ENCODE measurements at regions not wholly inside any gene's neighbourhood (a gene's known extent, or its start where the extent isn't known, plus 50 kb on each side); places are given as distances from the start of the nearest gene placed in this dataset.
"Not testable (repeated sequence)": the region's sequence is repeated elsewhere in the genome, so short reads cannot be mapped to it uniquely, and the experiment has no call there.

- H3K27me3 Mint-ChIP-seq (ENCODE audit: low read depth in 2 of 2) = peaks cover 14 to 15% of the 10 kb centered on the region in 2 donors
- no peak overlapping the region for H3K27ac Mint-ChIP-seq
- ATAC-seq = peak in 1 of 3 donors; percentile 34
- Histone ChIP-seq H3K9me3 (ENCODE audit: control insufficient read depth, insufficient read depth, low read length) (no peaks in the 10 kb centered on the region), H3K27me3 (ENCODE audit: control insufficient read depth, insufficient read depth, low read length) (no peaks in the 10 kb centered on the region), H3K27ac (ENCODE audit: low read length) (no peak overlapping the region), H3K36me3 (ENCODE audit: control insufficient read depth, insufficient read depth, low read length) (no peaks in the 10 kb centered on the region), H3K4me3 (ENCODE audit: low read length) (no peak overlapping the region), H3K4me1 (ENCODE audit: control insufficient read depth, insufficient read depth, low read length) (no peaks in the 10 kb centered on the region)
- no peak for DNase-seq
- no peak for TF ChIP-seq CTCF (IDR thresholded peaks at IDR 0.05)
- intact Hi-C loops (cut with micrococcal nuclease) = no loop called here
- 79% methylated on average over 17 of the region's 17 CpGs for WGBS (ENCODE audit: insufficient coverage)
- no peaks in the 10 kb centered on the region for H3K9me3 Mint-ChIP-seq
- H3K4me3 Mint-ChIP-seq = no peak overlapping the region
- H3K4me1 Mint-ChIP-seq = no peaks in the 10 kb centered on the region
- H3K36me3 Mint-ChIP-seq = no peaks in the 10 kb centered on the region
Measured at GRCh38 chr2:109675666-109676345, 61.6 kb downstream of the SOWAHC start.

- no peak for DNase-seq
- Histone ChIP-seq H3K27ac (ENCODE audit: low read length) (no peak overlapping the region), H3K27me3 (ENCODE audit: control insufficient read depth, insufficient read depth, low read length) (no peaks in the 10 kb centered on the region), H3K36me3 (ENCODE audit: control insufficient read depth, insufficient read depth, low read length) (no peaks in the 10 kb centered on the region), H3K4me3 (ENCODE audit: low read length) (no peak overlapping the region), H3K4me1 (ENCODE audit: control insufficient read depth, insufficient read depth, low read length) (no peaks in the 10 kb centered on the region), H3K9me3 (ENCODE audit: control insufficient read depth, insufficient read depth, low read length) (no peaks in the 10 kb centered on the region)
- H3K4me3 Mint-ChIP-seq = no peak overlapping the region
- H3K36me3 Mint-ChIP-seq = no peaks in the 10 kb centered on the region
- 95% methylated on average over 5 of the region's 7 CpGs for WGBS (ENCODE audit: insufficient coverage)
- H3K9me3 Mint-ChIP-seq = no peaks in the 10 kb centered on the region
- intact Hi-C loops (cut with micrococcal nuclease) = no loop called here
- no peak overlapping the region for H3K27ac Mint-ChIP-seq
- no peak for ATAC-seq
- TF ChIP-seq CTCF (IDR thresholded peaks at IDR 0.05) = no peak
- no peaks in the 10 kb centered on the region for H3K4me1 Mint-ChIP-seq
- peaks cover 9 to 15% of the 10 kb centered on the region in 2 donors for H3K27me3 Mint-ChIP-seq (ENCODE audit: low read depth in 2 of 2)
Measured at GRCh38 chr2:109676346-109676902, 62.3 kb downstream of the SOWAHC start.

GRCh38 chr2:109677121-109677731, 63.1 kb downstream of the SOWAHC start:
- H3K36me3 Mint-ChIP-seq; ATAC-seq; H3K4me1 ChIP-seq (ENCODE audit: control insufficient read depth, insufficient read depth, low read length); H3K27ac ChIP-seq (ENCODE audit: low read length); H3K9me3 ChIP-seq (ENCODE audit: control insufficient read depth, insufficient read depth, low read length); H3K4me3 Mint-ChIP-seq; H3K27ac Mint-ChIP-seq; DNase-seq; H3K4me1 Mint-ChIP-seq; H3K9me3 Mint-ChIP-seq; H3K4me3 ChIP-seq (ENCODE audit: low read length); H3K27me3 ChIP-seq (ENCODE audit: control insufficient read depth, insufficient read depth, low read length); intact Hi-C loops (cut with micrococcal nuclease); H3K36me3 ChIP-seq (ENCODE audit: control insufficient read depth, insufficient read depth, low read length); H3K27me3 Mint-ChIP-seq (ENCODE audit: low read depth in 2 of 2): not testable (repeated sequence)
- whole genome bisulfite sequencing (ENCODE audit: insufficient coverage) = 72% methylated on average over 7 of the region's 7 CpGs

- H3K4me1 Mint-ChIP-seq = no peaks in the 10 kb centered on the region
- peaks cover 6 to 8% of the 10 kb centered on the region in 2 donors for H3K27me3 Mint-ChIP-seq (ENCODE audit: low read depth in 2 of 2)
- Histone ChIP-seq H3K4me1 (ENCODE audit: control insufficient read depth, insufficient read depth, low read length) (no peaks in the 10 kb centered on the region), H3K4me3 (ENCODE audit: low read length) (no peak overlapping the region), H3K36me3 (ENCODE audit: control insufficient read depth, insufficient read depth, low read length) (no peaks in the 10 kb centered on the region), H3K27ac (ENCODE audit: low read length) (no peak overlapping the region), H3K9me3 (ENCODE audit: control insufficient read depth, insufficient read depth, low read length) (no peaks in the 10 kb centered on the region), H3K27me3 (ENCODE audit: control insufficient read depth, insufficient read depth, low read length) (no peaks in the 10 kb centered on the region)
- no peak for TF ChIP-seq CTCF (IDR thresholded peaks at IDR 0.05)
- H3K9me3 Mint-ChIP-seq = no peaks in the 10 kb centered on the region
- DNase-seq (no peak), ATAC-seq (no peak)
- 83% methylated on average over 12 of the region's 12 CpGs for WGBS (ENCODE audit: insufficient coverage)
- H3K27ac Mint-ChIP-seq = no peak overlapping the region
- no peaks in the 10 kb centered on the region for H3K36me3 Mint-ChIP-seq
- intact Hi-C loops (cut with micrococcal nuclease) = no loop called here
- H3K4me3 Mint-ChIP-seq = no peak overlapping the region
Measured at GRCh38 chr2:109677835-109678580, 63.8 kb downstream of the SOWAHC start.

GRCh38 chr2:109678724-109679201, 64.6 kb downstream of the SOWAHC start:
- H3K9me3 ChIP-seq (ENCODE audit: control insufficient read depth, insufficient read depth, low read length); H3K36me3 ChIP-seq (ENCODE audit: control insufficient read depth, insufficient read depth, low read length); H3K4me1 ChIP-seq (ENCODE audit: control insufficient read depth, insufficient read depth, low read length); ATAC-seq; intact Hi-C loops (cut with micrococcal nuclease); H3K27me3 ChIP-seq (ENCODE audit: control insufficient read depth, insufficient read depth, low read length); H3K4me3 Mint-ChIP-seq; DNase-seq; H3K36me3 Mint-ChIP-seq; H3K27me3 Mint-ChIP-seq (ENCODE audit: low read depth in 2 of 2); H3K27ac Mint-ChIP-seq; H3K9me3 Mint-ChIP-seq; H3K4me1 Mint-ChIP-seq; H3K27ac ChIP-seq (ENCODE audit: low read length); H3K4me3 ChIP-seq (ENCODE audit: low read length): not testable (repeated sequence)
- 84% methylated on average over 10 of the region's 10 CpGs for WGBS (ENCODE audit: insufficient coverage)
